GM18508 (cell line): ENCODE measurements at regions not wholly inside any gene's neighbourhood (a gene's known extent, or its start where the extent isn't known, plus 50 kb on each side); places are given as distances from the start of the nearest gene placed in this dataset.

Experiments used
- ATAC-seq: cut with Tn5 transposase; IDR thresholded peaks from one replicate; pipeline ENCODE4 v1.9.1; 2021; ENCODE audit warnings: moderate number of reproducible peaks; ENCODE audit not compliant: insufficient read depth, unreplicated experiment

GRCh38 chr7:25815711-25816110 lies 336.3 kb upstream of the NFE2L3 start:
- no peak for ATAC-seq

DNA sequence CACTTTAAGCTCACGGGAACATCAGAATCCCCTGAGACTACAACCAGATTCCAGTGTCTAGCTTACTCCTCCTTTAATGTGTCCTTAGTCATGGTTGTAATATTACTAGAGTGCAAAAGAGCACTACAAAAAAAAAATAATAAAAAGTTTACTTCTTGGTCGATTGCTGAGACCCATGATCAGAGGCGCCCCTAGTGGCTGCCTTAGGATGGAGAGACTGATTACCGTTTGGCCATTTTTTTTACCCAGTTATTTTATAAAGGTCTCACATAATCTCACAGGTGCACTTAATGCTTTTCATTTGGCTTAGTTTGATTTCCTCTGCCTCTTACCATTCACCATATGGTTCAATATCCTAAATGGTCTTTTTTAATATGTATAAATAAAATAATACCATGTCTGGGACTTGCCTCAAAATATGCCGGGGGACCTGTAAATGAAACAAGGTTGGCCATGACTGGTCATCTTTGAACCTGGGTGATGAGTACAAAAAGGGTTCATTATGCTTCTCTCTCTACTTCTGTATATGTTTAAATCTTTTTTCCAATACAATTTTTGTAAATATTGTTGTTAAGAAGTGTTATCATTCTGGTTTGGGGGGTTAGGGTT lies 331.5 kb upstream of the NFE2L3 start:
- ATAC-seq = no peak

GRCh38 chr7:25821225-25821624 lies 330.8 kb upstream of the NFE2L3 start:
- no peak for ATAC-seq

GRCh38 chr7:25822823-25823222 lies 329.2 kb upstream of the NFE2L3 start:
- no peak for ATAC-seq

- no peak for ATAC-seq
Measured at GRCh38 chr7:25823571-25823970, 328.4 kb upstream of the NFE2L3 start.

- ATAC-seq = no peak
Measured at GRCh38 chr7:25828468-25828867, 323.5 kb upstream of the NFE2L3 start.

DNA sequence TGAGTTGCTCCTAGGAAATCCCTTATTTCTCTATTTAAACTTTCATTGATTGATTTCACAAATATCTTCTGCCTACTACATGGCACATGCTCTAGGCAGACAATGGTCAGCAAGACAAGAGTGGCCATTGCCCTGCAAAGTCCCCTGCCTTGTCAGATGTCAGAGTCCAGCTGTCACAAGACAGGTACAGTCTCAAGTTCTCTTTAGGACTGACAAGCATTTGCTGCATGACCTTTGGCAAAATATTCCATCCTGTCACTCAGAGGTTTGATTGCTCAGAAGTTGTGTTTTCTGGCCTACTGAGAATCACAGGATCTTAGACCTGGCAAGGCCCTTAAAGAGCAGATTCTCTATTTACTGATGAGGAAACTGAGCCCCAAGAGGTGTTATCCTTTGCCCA lies 322.3 kb upstream of the NFE2L3 start:
- no peak for ATAC-seq

GRCh38 chr7:25830215-25830614 lies 321.8 kb upstream of the NFE2L3 start:
- ATAC-seq = no peak

DNA sequence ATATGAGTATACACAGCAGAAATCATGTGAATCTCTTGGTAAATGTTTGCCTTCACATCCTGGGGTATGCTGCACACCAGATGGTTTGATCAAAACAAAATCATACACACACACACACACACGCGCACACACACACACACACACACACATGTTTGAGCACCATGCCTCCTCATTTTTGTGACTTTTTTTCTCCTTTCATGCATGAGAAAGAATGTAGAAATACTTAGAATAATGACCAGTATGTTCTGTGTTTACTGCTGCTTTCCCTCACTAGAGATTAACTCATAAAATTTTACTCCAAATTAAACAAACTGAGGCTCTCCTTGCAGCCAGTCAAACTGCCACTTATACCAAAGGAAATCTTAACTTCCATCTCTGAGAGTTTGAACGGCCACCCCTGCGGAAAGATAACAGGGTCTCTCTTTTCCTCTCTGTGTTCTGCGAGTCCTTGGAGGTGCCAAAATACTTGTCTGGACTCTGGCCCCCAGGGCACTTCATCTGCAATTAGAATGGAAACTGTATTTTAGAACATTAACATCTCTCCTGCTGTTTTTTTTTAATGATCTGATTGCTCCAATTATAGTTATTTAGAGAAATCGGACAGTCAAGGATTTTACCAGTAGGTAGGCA lies 320.8 kb upstream of the NFE2L3 start:
- no peak for ATAC-seq

GRCh38 chr7:25831831-25832411 lies 320.1 kb upstream of the NFE2L3 start:
- no peak for ATAC-seq

GRCh38 chr7:25832456-25832855 lies 319.5 kb upstream of the NFE2L3 start:
- ATAC-seq = no peak

- no peak for ATAC-seq
Measured at GRCh38 chr7:25832929-25833328, 319.1 kb upstream of the NFE2L3 start.

DNA sequence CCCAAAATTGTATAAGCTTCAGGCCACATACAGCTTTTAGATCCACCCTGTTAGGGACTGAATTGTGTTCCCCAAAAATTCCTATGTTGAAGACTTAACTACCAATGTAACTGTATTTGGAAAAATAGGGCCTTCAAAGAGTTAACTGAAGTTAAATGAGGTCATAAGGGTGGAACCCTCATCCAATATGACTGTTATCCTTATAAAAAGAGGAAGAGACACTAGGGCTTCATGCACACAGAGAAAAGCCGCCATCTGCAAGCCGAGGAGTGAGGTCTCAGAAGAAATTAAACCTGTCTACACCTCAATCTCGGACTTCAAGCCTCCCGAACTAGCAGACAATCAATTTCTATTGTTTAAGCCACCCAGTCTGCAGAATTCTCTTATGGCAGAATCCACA lies 317.9 kb upstream of the NFE2L3 start:
- ATAC-seq = no peak

- ATAC-seq = no peak
Measured at GRCh38 chr7:25835197-25835596, 316.8 kb upstream of the NFE2L3 start.

- no peak for ATAC-seq
Measured at GRCh38 chr7:25839084-25839769, 312.8 kb upstream of the NFE2L3 start.

- no peak for ATAC-seq
Measured at GRCh38 chr7:25840209-25840792, 311.7 kb upstream of the NFE2L3 start.

DNA sequence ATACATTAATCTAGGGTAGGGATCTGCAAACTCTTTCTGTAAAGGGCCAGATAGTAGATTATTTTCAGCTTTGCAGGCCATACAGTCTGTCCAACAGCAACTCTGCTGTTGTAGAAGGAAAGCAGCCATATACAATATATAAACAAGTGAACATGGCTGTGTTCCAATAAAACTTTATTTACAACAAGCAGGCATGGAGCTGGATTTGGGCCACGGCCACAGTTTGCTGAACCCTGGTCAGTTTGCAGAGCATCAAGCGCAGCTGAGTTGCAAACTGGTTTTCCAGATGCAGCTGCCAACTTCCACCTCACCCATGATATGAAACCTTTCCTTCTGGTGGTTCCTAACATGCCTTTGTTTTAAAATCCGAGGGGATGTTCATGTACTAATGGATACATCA lies 310.4 kb upstream of the NFE2L3 start:
- ATAC-seq = no peak

- no peak for ATAC-seq
Measured at GRCh38 chr7:25842201-25842733, 309.7 kb upstream of the NFE2L3 start.

GRCh38 chr7:25843467-25843866 lies 308.5 kb upstream of the NFE2L3 start:
- no peak for ATAC-seq

DNA sequence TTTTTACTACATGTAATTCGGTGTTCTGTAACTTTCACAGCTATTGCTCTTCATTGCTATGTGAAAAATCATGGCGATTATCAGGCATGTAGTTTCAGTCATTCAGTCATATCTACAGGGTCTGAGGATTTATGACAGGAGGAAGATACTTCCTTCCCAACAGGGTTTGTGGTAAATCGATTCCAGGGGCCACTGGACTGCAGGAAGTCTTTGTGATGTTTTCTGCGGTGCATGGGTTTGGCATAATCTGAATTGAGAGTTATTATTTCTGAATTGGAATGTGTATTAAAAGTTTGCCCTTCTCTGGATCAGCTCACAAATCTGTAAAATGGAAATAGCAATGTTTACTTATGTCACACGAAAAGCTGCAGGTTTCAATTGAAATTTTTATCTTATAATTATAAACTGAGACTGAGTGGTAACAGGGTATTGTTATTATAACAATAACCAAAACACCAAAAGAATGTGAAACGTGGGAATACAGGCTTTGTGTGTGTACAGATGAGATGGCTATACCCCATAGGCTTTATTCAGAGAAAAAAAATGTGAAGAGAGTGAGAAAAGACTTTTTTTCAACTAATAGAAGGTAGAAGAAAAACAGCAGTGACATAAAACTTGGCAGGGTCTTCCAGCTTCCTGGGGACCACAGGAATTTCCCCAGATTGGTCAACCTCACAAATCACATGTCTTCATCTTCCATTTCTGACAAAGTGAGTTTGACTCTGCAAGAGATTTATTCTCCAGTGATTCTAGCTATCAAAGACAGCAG lies 307.7 kb upstream of the NFE2L3 start:
- ATAC-seq = no peak
